8988T (cell line): ENCODE measurements at regions not wholly inside any gene's neighbourhood (a gene's known extent, or its start where the extent isn't known, plus 50 kb on each side); places are given as distances from the start of the nearest gene placed in this dataset.

ENCODE experiments used
- DNase-seq: peaks from one replicate; pipeline ENCODE4 v3.0.0; 2011

DNA sequence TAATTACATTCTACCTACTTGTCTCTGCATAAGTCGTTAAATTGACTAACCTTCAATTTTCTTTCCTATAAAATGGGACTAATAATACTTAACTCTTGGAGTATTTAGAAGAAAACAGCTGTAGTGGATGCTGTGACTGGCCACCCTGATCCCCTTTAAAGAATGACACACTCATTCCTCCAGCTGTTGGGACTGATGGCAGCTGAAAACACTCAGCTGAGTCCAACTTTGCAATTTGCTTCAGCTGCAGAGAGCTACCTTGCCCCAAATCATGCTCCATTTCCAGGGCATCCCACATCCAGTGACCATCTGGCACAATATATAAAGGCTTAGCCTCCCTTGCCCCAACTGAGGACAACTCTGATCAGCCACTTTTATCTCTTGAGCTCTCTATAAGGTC is 89.1 kb downstream of the MID1IP1 start:
- DNase-seq, result no peak

DNA sequence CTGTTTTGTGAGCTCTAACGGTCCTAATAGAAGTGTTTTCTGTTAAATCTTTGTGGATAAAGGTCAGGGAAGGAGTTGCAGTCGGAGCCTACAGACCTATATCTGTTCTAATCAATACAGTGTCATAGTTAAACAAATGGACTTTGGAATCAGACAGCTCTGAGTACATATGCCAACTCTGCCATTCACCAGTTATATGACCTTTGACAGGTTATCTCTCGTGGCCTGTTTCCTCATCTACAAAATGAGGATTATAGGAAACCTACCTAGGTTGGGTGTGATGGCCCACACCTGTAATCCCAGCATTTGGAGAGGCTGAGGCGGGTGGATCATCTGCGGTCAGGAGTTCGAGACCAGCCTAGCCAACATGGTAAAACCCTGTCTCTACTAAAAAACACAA is 89.7 kb downstream of the MID1IP1 start:
- no peak for DNase-seq

GRCh38 chrX:38891641-38892413 is 90.6 kb downstream of the MID1IP1 start:
- DNase-seq, result no peak

DNA sequence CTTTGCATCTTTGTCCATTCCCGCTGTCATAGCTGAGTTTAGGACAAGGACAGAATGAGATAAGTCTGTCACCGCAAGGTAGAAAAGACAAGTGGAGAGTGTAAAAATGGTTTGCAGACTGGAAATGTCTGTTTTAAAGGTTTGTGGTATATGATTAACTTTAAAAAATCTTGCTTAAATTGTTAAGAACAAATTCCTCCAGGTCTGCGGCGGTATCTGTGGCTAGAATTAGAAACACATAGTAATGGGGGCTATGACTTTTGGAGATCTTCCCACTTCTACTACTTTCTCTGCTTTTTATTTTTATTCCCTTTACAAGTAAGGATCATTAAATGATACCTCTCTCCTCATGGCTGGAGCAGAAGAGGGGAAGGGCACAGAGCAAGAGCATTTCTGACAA is 92.2 kb downstream of the MID1IP1 start:
- no peak for DNase-seq

DNA sequence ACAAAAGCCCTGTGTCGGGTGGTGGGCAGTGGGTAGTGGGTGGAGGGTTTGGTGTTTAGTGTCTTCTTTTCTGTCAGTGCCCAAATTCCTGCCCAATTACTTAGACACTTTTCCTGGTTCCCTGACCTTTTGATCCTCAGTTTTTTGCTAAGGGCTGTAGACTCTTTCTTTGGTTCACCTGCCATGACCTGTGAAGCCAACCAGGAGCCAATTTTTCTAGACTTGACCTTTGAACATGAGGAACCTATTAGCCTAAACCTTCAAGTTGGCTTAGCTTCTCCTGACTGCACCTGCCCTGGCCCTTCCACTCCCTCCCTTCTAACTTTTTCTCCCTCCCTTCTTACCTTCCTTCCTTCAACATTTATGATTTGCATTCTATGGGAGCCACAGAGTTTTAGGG is 94.5 kb downstream of the MID1IP1 start:
- DNase-seq, result no peak

GRCh38 chrX:38896724-38897298 is 95.6 kb downstream of the MID1IP1 start:
- no peak for DNase-seq

- DNase-seq, result no peak
Observed at GRCh38 chrX:38898261-38898660, 97.0 kb downstream of the MID1IP1 start.

DNA sequence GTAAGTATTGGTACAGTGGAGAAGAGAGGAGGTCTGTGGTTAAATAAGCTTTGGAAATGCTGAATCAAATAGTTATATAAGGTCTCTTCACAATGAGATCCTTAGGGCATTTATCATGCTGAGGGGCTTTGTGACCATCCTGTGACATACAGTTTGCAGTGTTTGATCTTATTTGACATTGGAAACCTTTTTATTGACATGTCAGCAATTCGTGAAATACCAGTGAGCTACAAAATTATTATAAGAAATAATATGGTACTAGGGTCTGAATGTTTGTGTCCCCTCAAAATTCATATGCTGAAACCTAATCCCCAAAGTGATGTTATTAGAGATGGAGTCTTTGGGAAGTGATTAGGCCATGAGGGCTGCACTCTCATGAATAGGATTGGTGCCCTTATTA is 98.4 kb downstream of the MID1IP1 start:
- DNase-seq, result no peak

DNA sequence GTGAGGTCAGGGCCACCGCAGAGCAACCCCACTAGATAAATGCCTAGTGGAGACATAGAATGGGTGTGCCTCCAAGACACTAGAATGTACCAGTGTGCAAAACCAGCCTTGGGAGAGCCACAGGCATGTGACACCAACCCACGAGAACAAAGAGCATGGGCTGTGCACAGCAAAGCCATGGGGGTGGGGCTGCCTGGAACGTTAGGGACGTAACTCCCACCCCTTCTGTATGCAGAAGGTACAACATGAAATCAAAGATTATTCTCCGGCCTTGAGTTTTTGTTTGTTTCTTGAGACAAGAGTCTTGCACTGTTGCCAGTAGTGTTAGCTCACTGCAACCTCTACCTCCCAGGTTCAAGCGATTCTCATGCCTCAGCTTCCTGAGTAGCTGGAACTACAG is 99.5 kb downstream of the MID1IP1 start:
- DNase-seq, result no peak

GRCh38 chrX:38902972-38903492 is 101.8 kb downstream of the MID1IP1 start:
- no peak for DNase-seq

- DNase-seq, result no peak
Observed at GRCh38 chrX:38916801-38917200, 115.5 kb downstream of the MID1IP1 start.

- DNase-seq, result no peak
Observed at GRCh38 chrX:38917954-38918353, 116.7 kb downstream of the MID1IP1 start.

DNA sequence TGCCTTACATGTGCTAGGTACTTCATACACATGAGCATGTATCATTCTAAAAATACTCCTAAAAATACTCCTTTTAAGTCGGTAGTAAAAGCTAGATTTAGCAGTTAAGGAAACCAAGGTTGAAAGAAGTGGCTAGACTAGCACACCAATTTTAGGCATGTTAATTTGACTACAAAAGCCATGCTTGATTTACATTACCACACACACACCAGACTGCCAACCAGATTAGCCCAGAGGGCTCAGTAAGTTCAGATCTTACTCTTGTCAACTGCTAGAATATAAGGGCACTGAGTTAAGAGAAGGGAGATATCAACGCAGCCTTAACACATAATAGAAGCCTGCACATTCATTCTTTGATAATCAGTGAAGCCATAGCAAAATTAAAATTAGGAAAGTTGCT is 117.9 kb downstream of the MID1IP1 start:
- DNase-seq, result no peak

- DNase-seq, result no peak
Observed at GRCh38 chrX:38919853-38920528, 118.7 kb downstream of the MID1IP1 start.

GRCh38 chrX:38923451-38923969 is 122.3 kb downstream of the MID1IP1 start:
- no peak for DNase-seq

DNA sequence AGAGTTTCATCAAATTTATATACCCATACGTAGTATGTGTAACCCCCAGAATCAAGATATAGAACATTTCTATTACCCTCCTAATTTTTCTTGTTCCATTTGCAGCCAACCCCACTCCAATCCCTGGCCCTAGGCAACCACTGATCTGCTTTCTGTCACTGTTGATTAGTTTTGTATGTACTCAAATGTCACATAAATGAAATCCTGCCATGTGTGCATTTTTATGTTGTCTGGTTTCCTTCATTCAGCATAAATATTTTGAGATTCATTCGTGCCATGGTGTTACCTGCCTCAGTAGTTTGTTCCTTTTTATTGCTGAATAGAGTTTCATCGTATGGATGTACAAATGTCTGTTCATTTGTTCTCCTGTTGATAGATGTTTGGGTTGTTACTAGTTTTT is 126.3 kb downstream of the MID1IP1 start:
- DNase-seq, result no peak

GRCh38 chrX:38929966-38930421 is 128.7 kb downstream of the MID1IP1 start:
- no peak for DNase-seq

- DNase-seq, result no peak
Observed at GRCh38 chrX:38930474-38930873, 129.2 kb downstream of the MID1IP1 start.

DNA sequence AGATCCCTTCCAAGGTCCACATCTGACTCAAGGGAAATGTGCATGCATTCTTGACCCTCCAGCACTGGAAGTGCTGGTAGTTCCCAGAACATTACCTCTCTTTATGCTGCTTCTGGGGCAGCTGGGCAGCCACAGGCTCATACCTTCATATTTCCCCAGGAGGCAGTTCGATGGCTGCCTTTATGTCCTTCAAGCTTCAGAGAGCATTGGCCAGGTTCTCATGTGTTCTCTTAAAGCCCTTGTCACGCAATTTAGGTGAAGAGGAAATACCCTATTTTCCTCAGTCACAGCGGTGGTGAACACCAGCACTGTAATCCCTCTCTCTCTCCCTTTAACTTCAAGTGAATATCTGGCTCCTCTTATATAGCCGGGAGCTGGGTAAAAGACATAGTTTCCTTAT is 134.3 kb downstream of the MID1IP1 start:
- no peak for DNase-seq

- no peak for DNase-seq
Observed at GRCh38 chrX:38937400-38937799, 136.1 kb downstream of the MID1IP1 start.

- no peak for DNase-seq
Observed at GRCh38 chrX:38937926-38938325, 136.7 kb downstream of the MID1IP1 start.

DNA sequence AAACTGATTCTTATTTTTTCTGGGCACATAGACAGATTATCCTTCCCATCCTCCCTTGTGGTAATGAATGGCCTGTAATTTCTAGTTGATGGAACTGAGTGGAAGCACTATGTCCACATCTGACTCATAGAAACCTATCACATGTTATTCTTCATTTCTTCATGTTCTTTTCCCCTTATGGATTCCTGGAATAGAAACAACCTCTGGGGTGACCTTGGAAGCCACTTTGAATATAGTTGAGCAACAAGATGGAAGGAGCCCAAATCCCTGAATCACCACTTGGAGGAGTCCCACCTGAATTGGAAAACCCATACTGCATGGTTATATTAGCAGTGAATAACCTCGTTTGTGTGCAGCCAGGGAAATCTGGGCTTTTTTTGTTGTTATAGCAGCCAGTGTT is 137.8 kb downstream of the MID1IP1 start:
- DNase-seq, result no peak

GRCh38 chrX:38940547-38940946 is 139.3 kb downstream of the MID1IP1 start:
- no peak for DNase-seq

DNA sequence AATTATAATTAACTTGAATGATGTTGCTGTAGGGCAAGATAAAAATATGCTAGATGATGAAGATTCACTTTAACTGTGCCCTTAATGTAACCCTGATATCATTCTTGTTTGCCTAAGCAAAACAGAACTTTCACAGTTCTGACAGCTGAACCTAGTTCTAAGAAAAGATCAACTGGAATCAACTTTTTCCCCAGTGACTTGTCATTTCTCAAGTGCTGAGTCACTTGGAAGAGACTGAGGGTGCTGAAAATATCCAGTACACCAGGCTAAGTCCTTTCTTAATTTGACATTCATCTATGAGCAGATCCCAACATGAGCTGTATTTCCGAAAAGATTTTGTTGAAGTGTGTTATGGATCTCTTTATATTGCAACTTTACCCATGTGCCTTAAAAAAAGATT is 140.4 kb downstream of the MID1IP1 start:
- no peak for DNase-seq
